ENCODE measurements at regions not wholly inside any gene's neighbourhood (a gene's known extent, or its start where the extent isn't known, plus 50 kb on each side); places are given as distances from the start of the nearest gene placed in this dataset.

GRCh38 chr1:10852486-10852885, 56.0 kb upstream of the CASZ1 start:
- no peak for TF ChIP-seq EZH2phosphoT487 (IDR thresholded peaks at IDR 0.05; ENCODE audit: insufficient read depth, low read depth)
- TF ChIP-seq EZH2 (IDR thresholded peaks at IDR 0.05; ENCODE audit: insufficient read depth, poor library complexity, severe bottlenecking), result no peak
- Histone ChIP-seq H2AFZ (no peak overlapping the region), H3K4me3 (no peak overlapping the region), H3K36me3 (ENCODE audit: low read depth) (no peaks in the 10 kb centered on the region), H3K4me1 (ENCODE audit: insufficient read depth) (no peaks in the 10 kb centered on the region), H3K27me3 (replicated peaks; ENCODE audit: insufficient read depth) (peaks cover 18% of the 10 kb centered on the region; the same call in 1 of the 2 replicates), H3K4me2 (ENCODE audit: unreplicated experiment) (no peak overlapping the region), H3K9me2 (ENCODE audit: insufficient read depth) (no peaks in the 10 kb centered on the region), H3K9me3 (ENCODE audit: low read depth) (no peaks in the 10 kb centered on the region), H3K9ac (no peak overlapping the region), H3K27ac (no peak overlapping the region), H3K79me2 (ENCODE audit: insufficient read depth) (no peaks in the 10 kb centered on the region), H3F3A (ENCODE audit: insufficient read depth) (no peaks in the 10 kb centered on the region), H4K20me1 (ENCODE audit: insufficient read depth) (no peaks in the 10 kb centered on the region)
- DNase-seq, result peak; percentile 53
- in situ Hi-C loops (cut with MboI), result no loop called here
- WGBS, 2 experiments (ENCODE audit: low coverage in 1 of 2, low lambda C conversion rate in 2 of 2, missing lambda C conversion rate in 2 of 2), result 45 to 48% methylated on average over 6 of the region's 6 CpGs

GRCh38 chr1:10852998-10853520, 56.6 kb upstream of the CASZ1 start:
- no peaks in the 10 kb centered on the region for H3K9me2 ChIP-seq (ENCODE audit: insufficient read depth)
- no peak overlapping the region for H2AFZ ChIP-seq
- H3K27me3 ChIP-seq (replicated peaks; ENCODE audit: insufficient read depth), result peaks cover 18% of the 10 kb centered on the region; the same call in 1 of the 2 replicates
- no peaks in the 10 kb centered on the region for H3K36me3 ChIP-seq (ENCODE audit: low read depth)
- no peaks in the 10 kb centered on the region for H3K79me2 ChIP-seq (ENCODE audit: insufficient read depth)
- H3K4me3 ChIP-seq, result no peak overlapping the region
- WGBS, 2 experiments (ENCODE audit: low coverage in 1 of 2, low lambda C conversion rate in 2 of 2, missing lambda C conversion rate in 2 of 2), result 65 to 78% methylated on average over 6 of the region's 6 CpGs
- DNase-seq, result no peak
- no peak overlapping the region for H3K9ac ChIP-seq
- H3K4me2 ChIP-seq (ENCODE audit: unreplicated experiment), result no peak overlapping the region
- no peaks in the 10 kb centered on the region for H3F3A ChIP-seq (ENCODE audit: insufficient read depth)
- no peaks in the 10 kb centered on the region for H3K4me1 ChIP-seq (ENCODE audit: insufficient read depth)
- H3K9me3 ChIP-seq (ENCODE audit: low read depth), result no peaks in the 10 kb centered on the region
- in situ Hi-C loops (cut with MboI), result no loop called here
- TF ChIP-seq EZH2 (IDR thresholded peaks at IDR 0.05; ENCODE audit: insufficient read depth, poor library complexity, severe bottlenecking), result no peak
- no peak for TF ChIP-seq EZH2phosphoT487 (IDR thresholded peaks at IDR 0.05; ENCODE audit: insufficient read depth, low read depth)
- no peaks in the 10 kb centered on the region for H4K20me1 ChIP-seq (ENCODE audit: insufficient read depth)
- H3K27ac ChIP-seq, result no peak overlapping the region

DNA sequence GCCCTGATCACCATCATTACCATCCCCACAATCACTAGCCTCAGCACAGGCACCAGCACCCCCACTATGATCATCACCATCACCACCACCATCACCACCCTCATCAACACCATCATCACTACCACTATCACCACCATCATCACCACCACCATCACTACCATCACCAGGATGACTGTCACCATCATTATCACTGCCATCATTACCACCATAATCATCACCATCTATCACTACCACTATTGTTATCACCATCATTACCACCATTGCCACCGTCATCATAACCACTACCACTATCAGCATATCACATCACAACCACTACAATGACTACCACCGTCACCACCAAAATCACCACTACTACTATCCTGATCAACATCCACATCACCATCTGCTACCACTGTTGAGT, 57.3 kb upstream of the CASZ1 start:
- TF ChIP-seq EZH2phosphoT487 (IDR thresholded peaks at IDR 0.05; ENCODE audit: insufficient read depth, low read depth), result no peak
- TF ChIP-seq EZH2 (IDR thresholded peaks at IDR 0.05; ENCODE audit: insufficient read depth, poor library complexity, severe bottlenecking), result no peak
- no peaks in the 10 kb centered on the region for H3K4me1 ChIP-seq (ENCODE audit: insufficient read depth)
- no peak for DNase-seq
- no peak overlapping the region for H2AFZ ChIP-seq
- no peaks in the 10 kb centered on the region for H3K79me2 ChIP-seq (ENCODE audit: insufficient read depth)
- no peaks in the 10 kb centered on the region for H3F3A ChIP-seq (ENCODE audit: insufficient read depth)
- no peak overlapping the region for H3K9ac ChIP-seq
- H3K4me3 ChIP-seq, result no peak overlapping the region
- H3K36me3 ChIP-seq (ENCODE audit: low read depth), result no peaks in the 10 kb centered on the region
- no peaks in the 10 kb centered on the region for H3K9me3 ChIP-seq (ENCODE audit: low read depth)
- H4K20me1 ChIP-seq (ENCODE audit: insufficient read depth), result no peaks in the 10 kb centered on the region
- in situ Hi-C loops (cut with MboI), result no loop called here
- H3K9me2 ChIP-seq (ENCODE audit: insufficient read depth), result no peaks in the 10 kb centered on the region
- no peak overlapping the region for H3K4me2 ChIP-seq (ENCODE audit: unreplicated experiment)
- no peak overlapping the region for H3K27ac ChIP-seq
- H3K27me3 ChIP-seq (replicated peaks; ENCODE audit: insufficient read depth), result peaks cover 17% of the 10 kb centered on the region; the same call in 1 of the 2 replicates
- WGBS, 2 experiments (ENCODE audit: low coverage in 1 of 2, low lambda C conversion rate in 2 of 2, missing lambda C conversion rate in 2 of 2), result 78 to 84% methylated on average over 2 of the region's 2 CpGs

- in situ Hi-C loops (cut with MboI), result no loop called here
- H3K9me2 ChIP-seq (ENCODE audit: insufficient read depth), result no peaks in the 10 kb centered on the region
These were observed 58.5 kb upstream of the CASZ1 start for GRCh38 chr1:10854856-10855459.

More at GRCh38 chr1:10854856-10855459, 58.5 kb upstream of the CASZ1 start:
- Histone ChIP-seq H4K20me1 (ENCODE audit: insufficient read depth) (no peaks in the 10 kb centered on the region), H3K36me3 (ENCODE audit: low read depth) (no peaks in the 10 kb centered on the region), H2AFZ (no peak overlapping the region), H3K27ac (no peak overlapping the region), H3K4me1 (ENCODE audit: insufficient read depth) (no peaks in the 10 kb centered on the region), H3K9me3 (ENCODE audit: low read depth) (no peaks in the 10 kb centered on the region), H3K4me2 (ENCODE audit: unreplicated experiment) (no peak overlapping the region), H3K27me3 (replicated peaks; ENCODE audit: insufficient read depth) (peaks cover 7% of the 10 kb centered on the region; the same call in 1 of the 2 replicates), H3K9ac (no peak overlapping the region), H3F3A (ENCODE audit: insufficient read depth) (no peaks in the 10 kb centered on the region), H3K79me2 (ENCODE audit: insufficient read depth) (no peaks in the 10 kb centered on the region), H3K4me3 (no peak overlapping the region)
- DNase-seq, result no peak
- TF ChIP-seq EZH2phosphoT487 (IDR thresholded peaks at IDR 0.05; ENCODE audit: insufficient read depth, low read depth), result no peak
- no peak for TF ChIP-seq EZH2 (IDR thresholded peaks at IDR 0.05; ENCODE audit: insufficient read depth, poor library complexity, severe bottlenecking)
- WGBS, 2 experiments (ENCODE audit: low coverage in 1 of 2, low lambda C conversion rate in 2 of 2, missing lambda C conversion rate in 2 of 2), result 64 to 71% methylated on average over 10 of the region's 10 CpGs
